ENCODE measurements at regions not wholly inside any gene's neighbourhood (a gene's known extent, or its start where the extent isn't known, plus 50 kb on each side); places are given as distances from the start of the nearest gene placed in this dataset.

- Histone ChIP-seq H4K8ac (replicated peaks; ENCODE audit: insufficient read length, low read depth, low read length) (no peak overlapping the region), H3K18ac (ENCODE audit: insufficient read length, low read depth, low read length) (no peak overlapping the region), H3K23ac (ENCODE audit: insufficient read length, low read depth, low read length) (no peak overlapping the region), H3T11ph (ENCODE audit: low read length) (no peak overlapping the region), H4K20me1 (ENCODE audit: control insufficient read depth, insufficient read depth, insufficient read length) (no peaks in the 10 kb centered on the region), H3K9me3 (ENCODE audit: control insufficient read depth, low read depth, low read length) (no peaks in the 10 kb centered on the region), H2BK12ac (ENCODE audit: insufficient read length, low read depth, low read length) (no peak overlapping the region), H3K79me2 (ENCODE audit: insufficient read depth, low read length) (no peaks in the 10 kb centered on the region), H3K23me2 (ENCODE audit: insufficient read length, low read depth, low read length, poor library complexity, severe bottlenecking) (no peaks in the 10 kb centered on the region), H2BK5ac (ENCODE audit: insufficient read length, low read length) (no peak overlapping the region), H3K4me1 (ENCODE audit: insufficient read depth, low read length) (no peaks in the 10 kb centered on the region), H3K56ac (ENCODE audit: insufficient read length, low read depth, low read length) (no peak overlapping the region), H3K27ac (ENCODE audit: insufficient read length, low read depth, low read length) (no peak overlapping the region), H3K27me3 (ENCODE audit: insufficient read depth, low read length) (no peaks in the 10 kb centered on the region), H3K9ac (ENCODE audit: extremely low read depth, insufficient read length, low read length) (no peak overlapping the region), H3K14ac (ENCODE audit: insufficient read depth, low read length) (no peak overlapping the region), H2AK5ac (ENCODE audit: insufficient read length, low read length) (no peak overlapping the region), H4K91ac (ENCODE audit: insufficient read length, low read depth, low read length) (no peak overlapping the region), H2BK20ac (ENCODE audit: low read depth, low read length, poor library complexity, severe bottlenecking) (no peak overlapping the region), H2BK15ac (ENCODE audit: low read depth, low read length) (no peak overlapping the region), H3K4me2 (ENCODE audit: insufficient read depth, insufficient read length, low read length) (no peak overlapping the region), H4K5ac (ENCODE audit: insufficient read length, low read depth, low read length) (no peak overlapping the region), H3K79me1 (ENCODE audit: insufficient read depth, low read depth, low read length, poor library complexity, severe bottlenecking) (no peaks in the 10 kb centered on the region), H2BK120ac (ENCODE audit: low read depth, low read length, poor library complexity, severe bottlenecking) (no peak overlapping the region), H3K4ac (ENCODE audit: low read depth, low read length) (no peak overlapping the region), H2AFZ (ENCODE audit: low read length) (no peak overlapping the region)
- Mint-ChIP-seq H3K4me3 (no peak overlapping the region), H3K27ac (no peak overlapping the region), H3K9me3 (no peaks in the 10 kb centered on the region), H3K27me3 (ENCODE audit: low read depth) (no peaks in the 10 kb centered on the region), H3K36me3 (ENCODE audit: insufficient read depth in 1 of 3, low read depth in 3 of 3) (no peaks in the 10 kb centered on the region), H3K4me1 (peaks cover 10 to 12% of the 10 kb centered on the region in 2 experiments; a peak in 3 of 4 replicates)
- no peak for TF ChIP-seq CTCF (conservative IDR thresholded peaks at IDR 0.05)
- WGBS (ENCODE audit: extremely low coverage, insufficient read length, low lambda C conversion rate), result no CpG with 5 or more reads among the region's 1 CpG
- no peak for DNase-seq
Measured at GRCh38 chr14:48086516-48086915, 411.1 kb upstream of the MDGA2 start.

All from H9 (cell line).